CD4-positive, alpha-beta T cell (primary cell): ENCODE measurements at regions not wholly inside any gene's neighbourhood (a gene's known extent, or its start where the extent isn't known, plus 50 kb on each side); places are given as distances from the start of the nearest gene placed in this dataset.

Experiments
- ATAC-seq: fragments of 200-7000 bp; cut with Tn5 transposase; one replicate; pipeline ENCODE4 v1.10.0; 2022; ENCODE audit warnings: mild to moderate bottlenecking; ENCODE audit not compliant: poor library complexity
- CTCF ChIA-PET: fragments of 350-600 bp; sonication (Branson Sonifier 250); formaldehyde crosslinking; loops from one replicate; lab custom pipeline; 2021; ENCODE audit warnings: antibody characterized with exemption, inconsistent platforms; lab: Charles Lee
- POLR2A ChIA-PET: fragments of 350-600 bp; sonication (Branson Sonifier 250); formaldehyde crosslinking; loops from one replicate; lab custom pipeline; 2021; ENCODE audit warnings: antibody characterized with exemption, inconsistent platforms; lab: Charles Lee
- DNase-seq, 14 experiments: peaks; one replicate each; pipeline ENCODE4 v3.0.0-alpha.2; 2013 to 2020; ENCODE audit warnings: mixed read lengths in 2 of 14
- H3K27ac ChIP-seq, 2 donors: one replicate each; pipeline versions ENCODE4 v1.5.1 to v1.7.0; 2013; ENCODE audit warnings: low read length in 2 of 2, low read depth in 1 of 2, mild to moderate bottlenecking in 1 of 2
- H3K27me3 ChIP-seq, 2 experiments: 1 replicate in 1 of 2; 2 replicates in 1 of 2; pipeline versions ENCODE4 v1.6.1 to v1.7.0; 2013; ENCODE audit warnings: low read length in 2 of 2, control low read depth in 1 of 2, mild to moderate bottlenecking in 1 of 2, moderate library complexity in 1 of 2; ENCODE audit not compliant: insufficient read depth in 2 of 2, control insufficient read depth in 1 of 2
- H3K36me3 ChIP-seq: one replicate; pipeline ENCODE4 v1.6.1; 2013; ENCODE audit warnings: low read length, control low read depth; ENCODE audit not compliant: insufficient read depth
- H3K4me1 ChIP-seq: one replicate; pipeline ENCODE4 v1.6.1; 2013; ENCODE audit warnings: low read length, control low read depth; ENCODE audit not compliant: insufficient read depth
- H3K4me3 ChIP-seq: one replicate; pipeline ENCODE4 v1.5.1; 2013; ENCODE audit warnings: mild to moderate bottlenecking, low read length, moderate library complexity
- H3K9me3 ChIP-seq, 2 experiments: 1 replicate in 1 of 2; 2 replicates in 1 of 2; pipeline versions ENCODE4 v1.6.1 to v1.7.0; 2013; ENCODE audit warnings: low read length in 2 of 2, mild to moderate bottlenecking in 2 of 2, control low read depth in 1 of 2, moderate library complexity in 1 of 2; ENCODE audit not compliant: control insufficient read depth in 1 of 2, insufficient read depth in 1 of 2
- H3K27ac Mint-ChIP-seq: one replicate; pipeline ENCODE4 v1.8.0; 2020; ENCODE audit warnings: mixed read lengths
- H3K27me3 Mint-ChIP-seq: one replicate; pipeline ENCODE4 v1.8.0; 2021; ENCODE audit warnings: mixed read lengths
- H3K36me3 Mint-ChIP-seq: one replicate; pipeline ENCODE4 v1.8.0; 2021; ENCODE audit warnings: low read depth, mixed read lengths
- H3K4me1 Mint-ChIP-seq: one replicate; pipeline ENCODE4 v1.8.0; 2021; ENCODE audit warnings: low read depth, mixed read lengths
- H3K4me3 Mint-ChIP-seq: one replicate; pipeline ENCODE4 v1.8.0; 2020; ENCODE audit warnings: mild to moderate bottlenecking, mixed read lengths
- H3K9me3 Mint-ChIP-seq: one replicate; pipeline ENCODE4 v1.8.0; 2020; ENCODE audit warnings: mixed read lengths
- intact Hi-C, 2 experiments: fragments of 100-400 bp; cut with DNase I in 1 of 2; cut with micrococcal nuclease in 1 of 2; formaldehyde crosslinking; loops; one replicate each; pipeline versions ENCODE4 v1.15.1 to v1.9.0; 2023 to 2025; cut with DNase I, micrococcal nuclease
- TF ChIP-seq, protein P1 (sequence below): fragments of 200-600 bp; IDR thresholded peaks from one replicate; pipeline ENCODE4 v1.8.0; 2022; ENCODE audit warnings: antibody characterized with exemption, mild to moderate bottlenecking

GRCh38 chr4:19539201-19539600 is 712.5 kb upstream of the SLIT2 start:
- Mint-ChIP-seq H3K27me3 (no peaks in the 10 kb centered on the region), H3K27ac (no peak overlapping the region), H3K9me3 (peaks cover 9% of the 10 kb centered on the region), H3K4me1 (no peaks in the 10 kb centered on the region), H3K4me3 (no peak overlapping the region), H3K36me3 (no peaks in the 10 kb centered on the region)
- CTCF ChIA-PET: no interaction called here
- no peaks in the 10 kb centered on the region for H3K27me3 ChIP-seq
- no peaks in the 10 kb centered on the region for H3K36me3 ChIP-seq
- H3K4me3 ChIP-seq: no peak overlapping the region
- ATAC-seq: no peak
- no peak overlapping the region for H3K27ac ChIP-seq
- intact Hi-C loops: no loop called here
- H3K9me3 ChIP-seq: no peaks in the 10 kb centered on the region
- POLR2A ChIA-PET: no interaction called here
- TF ChIP-seq, protein P1, sequence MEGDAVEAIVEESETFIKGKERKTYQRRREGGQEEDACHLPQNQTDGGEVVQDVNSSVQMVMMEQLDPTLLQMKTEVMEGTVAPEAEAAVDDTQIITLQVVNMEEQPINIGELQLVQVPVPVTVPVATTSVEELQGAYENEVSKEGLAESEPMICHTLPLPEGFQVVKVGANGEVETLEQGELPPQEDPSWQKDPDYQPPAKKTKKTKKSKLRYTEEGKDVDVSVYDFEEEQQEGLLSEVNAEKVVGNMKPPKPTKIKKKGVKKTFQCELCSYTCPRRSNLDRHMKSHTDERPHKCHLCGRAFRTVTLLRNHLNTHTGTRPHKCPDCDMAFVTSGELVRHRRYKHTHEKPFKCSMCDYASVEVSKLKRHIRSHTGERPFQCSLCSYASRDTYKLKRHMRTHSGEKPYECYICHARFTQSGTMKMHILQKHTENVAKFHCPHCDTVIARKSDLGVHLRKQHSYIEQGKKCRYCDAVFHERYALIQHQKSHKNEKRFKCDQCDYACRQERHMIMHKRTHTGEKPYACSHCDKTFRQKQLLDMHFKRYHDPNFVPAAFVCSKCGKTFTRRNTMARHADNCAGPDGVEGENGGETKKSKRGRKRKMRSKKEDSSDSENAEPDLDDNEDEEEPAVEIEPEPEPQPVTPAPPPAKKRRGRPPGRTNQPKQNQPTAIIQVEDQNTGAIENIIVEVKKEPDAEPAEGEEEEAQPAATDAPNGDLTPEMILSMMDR: no peak
- H3K4me1 ChIP-seq: no peaks in the 10 kb centered on the region
- no peak for DNase-seq

- ChIA-PET CTCF (no interaction called here), POLR2A (no interaction called here)
- Mint-ChIP-seq H3K9me3 (peaks cover 8% of the 10 kb centered on the region), H3K4me3 (no peak overlapping the region), H3K4me1 (no peaks in the 10 kb centered on the region), H3K27me3 (no peaks in the 10 kb centered on the region), H3K27ac (no peak overlapping the region), H3K36me3 (no peaks in the 10 kb centered on the region)
- no peaks in the 10 kb centered on the region for H3K4me1 ChIP-seq
- TF ChIP-seq, protein P1: no peak
- no peaks in the 10 kb centered on the region for H3K9me3 ChIP-seq
- ATAC-seq (no peak), DNase-seq (no peak)
- H3K36me3 ChIP-seq: no peaks in the 10 kb centered on the region
- intact Hi-C loops: no loop called here
- no peaks in the 10 kb centered on the region for H3K27me3 ChIP-seq
- H3K27ac ChIP-seq: no peak overlapping the region
- no peak overlapping the region for H3K4me3 ChIP-seq
These were observed 717.5 kb upstream of the SLIT2 start for GRCh38 chr4:19534159-19534558.

GRCh38 chr4:19531906-19532848 is 719.5 kb upstream of the SLIT2 start:
- ChIA-PET POLR2A (no interaction called here), CTCF (interaction anchor here (1.1 kb wide), 1 partner anchor 19 kb away, joined by 3 read pairs; no protein-coding TSS in a partner anchor)
- Histone ChIP-seq H3K27me3 (no peaks in the 10 kb centered on the region), H3K27ac (no peak overlapping the region), H3K4me3 (no peak overlapping the region), H3K9me3 (no peaks in the 10 kb centered on the region), H3K36me3 (no peaks in the 10 kb centered on the region), H3K4me1 (no peaks in the 10 kb centered on the region)
- peaks cover 4% of the 10 kb centered on the region for H3K9me3 Mint-ChIP-seq
- H3K4me3 Mint-ChIP-seq: no peak overlapping the region
- H3K27me3 Mint-ChIP-seq: no peaks in the 10 kb centered on the region
- H3K27ac Mint-ChIP-seq: no peak overlapping the region
- H3K4me1 Mint-ChIP-seq: no peaks in the 10 kb centered on the region
- ATAC-seq (no peak), DNase-seq (no peak)
- intact Hi-C loops: no loop called here
- TF ChIP-seq, protein P1: no peak
- H3K36me3 Mint-ChIP-seq: no peaks in the 10 kb centered on the region
